Immature natural killer cell (primary cell): ENCODE measurements at regions not wholly inside any gene's neighbourhood (a gene's known extent, or its start where the extent isn't known, plus 50 kb on each side); places are given as distances from the start of the nearest gene placed in this dataset.

ENCODE experiments used
- DNase-seq, 3 donors: peaks; one replicate each; pipeline ENCODE4 v3.0.0; 2022; ENCODE audit warnings: mixed read lengths in 1 of 3
- H3K27ac Mint-ChIP-seq, 6 donors: one replicate each; pipeline ENCODE4 v1.8.0; 2020; ENCODE audit warnings: mixed read lengths in 6 of 6, mild to moderate bottlenecking in 5 of 6, inconsistent platforms in 4 of 6, moderate library complexity in 3 of 6
- H3K27me3 Mint-ChIP-seq, 3 donors: one replicate each; pipeline ENCODE4 v1.8.0; 2020 to 2021; ENCODE audit warnings: low read depth in 3 of 3, mild to moderate bottlenecking in 3 of 3, mixed read lengths in 3 of 3, moderate library complexity in 3 of 3, inconsistent platforms in 1 of 3
- H3K36me3 Mint-ChIP-seq, 3 donors: one replicate each; pipeline ENCODE4 v1.8.0; 2020; ENCODE audit warnings: mixed read lengths in 3 of 3, inconsistent platforms in 2 of 3, mild to moderate bottlenecking in 2 of 3
- H3K4me1 Mint-ChIP-seq, 2 donors: one replicate each; pipeline ENCODE4 v1.8.0; 2020; ENCODE audit warnings: inconsistent platforms in 2 of 2, mild to moderate bottlenecking in 2 of 2, mixed read lengths in 2 of 2, moderate library complexity in 1 of 2
- H3K4me3 Mint-ChIP-seq, 5 donors: one replicate each; pipeline ENCODE4 v1.8.0; 2020; ENCODE audit warnings: mild to moderate bottlenecking in 5 of 5, mixed read lengths in 5 of 5, inconsistent platforms in 3 of 5, moderate library complexity in 3 of 5
- H3K9me3 Mint-ChIP-seq, 6 donors: one replicate each; pipeline ENCODE4 v1.8.0; 2020; ENCODE audit warnings: mild to moderate bottlenecking in 6 of 6, mixed read lengths in 6 of 6, inconsistent platforms in 4 of 6, moderate library complexity in 3 of 6

DNA sequence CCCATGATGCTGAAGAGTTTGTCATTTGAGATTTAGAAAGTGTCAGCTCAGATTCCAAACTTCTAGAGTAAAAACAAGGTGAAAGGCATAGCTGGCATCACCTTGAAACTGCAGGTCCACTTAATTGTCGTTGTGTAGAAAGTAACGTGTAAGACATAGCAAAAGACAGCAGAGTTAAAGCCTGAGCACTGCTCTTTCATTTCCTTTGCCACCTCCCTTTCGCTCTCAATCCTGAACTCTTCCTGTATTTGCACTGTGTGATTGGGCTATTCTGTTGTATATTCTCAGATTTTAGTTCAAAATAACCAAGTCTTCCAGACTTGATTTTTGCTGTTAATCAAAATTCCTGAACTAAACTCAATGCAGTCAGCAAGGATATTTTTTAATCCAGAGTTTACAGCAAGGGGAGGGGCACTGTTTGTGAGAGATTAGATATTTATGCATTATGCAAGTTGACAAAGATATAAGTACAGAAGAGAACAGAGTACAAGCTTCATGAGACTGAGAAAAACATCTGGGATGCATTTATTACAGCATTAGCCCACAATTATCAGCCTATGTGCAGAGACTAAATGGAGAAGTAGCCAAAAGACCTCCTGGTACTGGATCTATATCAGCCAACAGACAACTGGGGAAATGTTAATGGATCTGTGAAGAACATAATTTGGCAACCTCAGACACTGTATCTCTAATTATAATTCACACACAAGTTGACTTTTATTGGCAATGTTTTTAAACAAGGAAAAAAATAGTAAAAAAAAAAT lies 328.6 kb downstream of the SUCLA2 start:
- Mint-ChIP-seq H3K9me3 (peaks cover 0 to 3% (median 0%) of the 10 kb centered on the region in 6 donors), H3K36me3 (no peaks in the 10 kb centered on the region), H3K27me3 (no peaks in the 10 kb centered on the region), H3K4me1 (no peaks in the 10 kb centered on the region), H3K27ac (no peak overlapping the region), H3K4me3 (no peak overlapping the region)
- DNase-seq: no peak

DNA sequence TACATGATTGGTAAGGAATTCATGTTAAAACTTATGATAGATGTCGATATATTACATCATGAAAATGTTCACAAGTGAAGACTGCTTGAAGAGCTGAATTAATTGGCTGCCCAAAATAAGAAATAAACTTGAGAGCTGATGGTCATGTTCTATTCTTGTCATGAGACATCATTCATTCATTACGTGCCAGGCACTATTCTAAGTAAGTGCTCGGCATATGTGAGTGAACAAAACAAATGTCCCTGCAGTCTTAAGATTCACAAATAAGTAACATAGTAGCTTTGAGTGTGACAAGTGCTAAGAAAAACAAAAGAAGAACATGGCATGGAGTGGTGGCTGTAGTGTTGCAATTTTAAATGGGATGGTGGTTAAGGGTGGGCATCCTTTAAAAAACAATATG lies 329.3 kb downstream of the SUCLA2 start:
- no peaks in the 10 kb centered on the region for H3K27me3 Mint-ChIP-seq
- H3K4me3 Mint-ChIP-seq: no peak overlapping the region
- H3K4me1 Mint-ChIP-seq: no peaks in the 10 kb centered on the region
- no peaks in the 10 kb centered on the region for H3K36me3 Mint-ChIP-seq
- H3K9me3 Mint-ChIP-seq: peaks cover 0 to 3% (median 0%) of the 10 kb centered on the region in 6 donors
- H3K27ac Mint-ChIP-seq: no peak overlapping the region
- DNase-seq: no peak

DNA sequence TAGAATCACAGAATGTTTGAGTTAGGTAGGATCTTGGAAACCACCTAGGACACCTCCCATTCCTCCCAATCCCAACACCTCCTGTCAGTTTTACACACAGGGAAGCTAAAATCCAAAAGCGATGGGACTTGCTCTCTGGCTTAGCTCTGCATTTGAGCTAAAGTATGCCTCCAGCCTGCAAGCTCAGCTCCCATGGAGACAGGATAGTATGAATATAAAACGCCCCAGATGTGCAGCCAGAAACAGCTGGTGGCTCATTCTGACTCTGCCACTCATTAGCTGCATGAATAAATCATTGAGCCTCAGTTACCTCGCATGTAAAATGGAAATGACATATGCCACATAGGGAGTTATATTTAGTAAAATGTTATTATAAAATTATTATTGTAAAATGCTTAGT lies 336.0 kb downstream of the SUCLA2 start:
- H3K27ac Mint-ChIP-seq: no peak overlapping the region
- H3K27me3 Mint-ChIP-seq: peaks cover 0 to 1% (median 0%) of the 10 kb centered on the region in 3 donors
- no peak for DNase-seq
- H3K4me3 Mint-ChIP-seq: no peak overlapping the region
- no peaks in the 10 kb centered on the region for H3K4me1 Mint-ChIP-seq
- H3K36me3 Mint-ChIP-seq: no peaks in the 10 kb centered on the region
- peaks cover 0 to 3% (median 1%) of the 10 kb centered on the region in 6 donors for H3K9me3 Mint-ChIP-seq

DNA sequence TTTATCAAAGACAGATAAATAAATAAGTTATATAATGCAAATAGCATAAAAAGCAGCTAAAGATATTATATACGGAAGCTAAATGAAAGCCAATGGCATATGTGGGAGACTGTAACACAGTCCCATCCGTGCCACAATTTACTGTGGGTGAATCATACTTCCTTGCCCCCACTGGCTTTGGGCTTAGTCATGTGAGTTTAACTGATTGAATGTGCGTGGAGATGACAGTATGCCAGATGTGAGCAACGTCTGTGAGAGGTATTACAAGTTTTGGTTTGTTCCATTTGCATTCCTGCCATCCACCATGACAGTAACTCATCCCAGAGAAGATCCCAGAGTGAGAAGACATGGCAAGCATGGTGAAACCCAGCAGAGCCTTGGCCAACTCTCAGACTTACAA lies 340.0 kb downstream of the SUCLA2 start:
- H3K4me3 Mint-ChIP-seq: no peak overlapping the region
- H3K4me1 Mint-ChIP-seq: no peaks in the 10 kb centered on the region
- H3K9me3 Mint-ChIP-seq: peaks cover 0 to 2% (median 0%) of the 10 kb centered on the region in 6 donors
- no peaks in the 10 kb centered on the region for H3K36me3 Mint-ChIP-seq
- DNase-seq: no peak
- H3K27ac Mint-ChIP-seq: no peak overlapping the region
- H3K27me3 Mint-ChIP-seq: peaks cover 0 to 4% (median 1%) of the 10 kb centered on the region in 3 donors

DNA sequence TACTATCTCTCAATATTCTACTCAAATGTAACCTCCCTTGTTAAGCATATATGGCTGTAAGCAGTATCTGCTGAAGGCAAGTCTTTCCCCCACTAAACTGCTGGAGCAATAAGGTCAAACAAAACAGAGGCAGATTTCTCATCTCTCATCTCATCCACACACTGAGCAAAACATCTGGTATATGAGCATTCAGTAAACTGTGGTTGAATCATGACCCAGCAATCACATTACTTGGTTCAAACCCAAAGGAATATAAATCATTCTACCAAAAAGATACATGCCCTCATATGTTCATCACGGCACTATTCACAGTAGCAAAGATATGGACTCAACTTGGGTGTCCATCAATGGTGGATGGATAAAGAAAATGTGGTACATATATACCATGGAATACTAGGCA lies 344.4 kb downstream of the SUCLA2 start:
- Mint-ChIP-seq H3K27ac (no peak overlapping the region), H3K4me3 (no peak overlapping the region), H3K9me3 (peaks cover 0 to 5% (median under 1%) of the 10 kb centered on the region in 6 donors), H3K36me3 (no peaks in the 10 kb centered on the region), H3K27me3 (peaks cover 0 to 8% (median 0%) of the 10 kb centered on the region in 3 donors), H3K4me1 (no peaks in the 10 kb centered on the region)
- DNase-seq: no peak

DNA sequence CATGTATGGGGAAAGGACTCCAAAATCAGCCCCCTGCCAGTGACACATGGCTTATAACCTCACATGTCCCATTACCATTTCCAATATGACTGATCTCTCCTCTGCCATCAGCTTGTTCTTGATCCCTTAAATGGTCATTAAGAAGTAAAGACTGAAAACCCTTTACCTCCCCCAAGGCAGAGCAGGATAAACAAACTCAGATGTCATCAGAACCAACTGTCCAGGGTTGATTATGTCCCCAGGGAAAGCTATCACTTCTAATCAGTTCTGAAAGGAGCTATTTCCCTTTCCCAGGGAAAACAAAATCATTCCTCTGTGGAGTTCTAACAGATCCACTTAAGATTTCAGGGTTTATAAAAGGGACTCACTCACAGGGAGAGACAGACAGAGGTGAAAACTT lies 350.9 kb downstream of the SUCLA2 start:
- Mint-ChIP-seq H3K27me3 (peaks cover 0 to 6% (median 0%) of the 10 kb centered on the region in 3 donors), H3K27ac (no peak overlapping the region), H3K36me3 (no peaks in the 10 kb centered on the region), H3K9me3 (peaks cover 0 to 4% (median 1%) of the 10 kb centered on the region in 6 donors), H3K4me1 (no peaks in the 10 kb centered on the region), H3K4me3 (no peak overlapping the region)
- no peak for DNase-seq

DNA sequence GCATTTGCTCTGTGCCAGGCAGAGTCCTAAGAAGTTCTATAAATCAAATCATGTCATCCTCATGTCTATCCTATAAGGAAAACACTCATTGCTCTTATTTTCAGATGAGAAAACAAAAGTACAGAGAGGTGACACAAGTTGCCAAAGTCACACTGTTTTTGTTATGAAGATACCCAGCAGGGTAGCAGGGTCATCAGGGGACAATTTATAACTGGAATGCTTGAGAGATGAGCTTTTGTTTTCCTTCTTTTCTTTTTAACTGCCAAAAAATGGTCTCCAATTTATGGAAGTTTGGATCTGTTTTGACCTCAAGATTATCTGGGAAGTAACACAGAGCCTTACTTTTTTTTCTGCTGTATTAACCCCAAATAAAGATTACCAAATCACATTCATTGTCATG lies 354.1 kb downstream of the SUCLA2 start:
- Mint-ChIP-seq H3K36me3 (no peaks in the 10 kb centered on the region), H3K27me3 (peaks cover 0 to 3% (median 0%) of the 10 kb centered on the region in 3 donors), H3K27ac (no peak overlapping the region), H3K9me3 (peaks cover 0 to 3% (median under 1%) of the 10 kb centered on the region in 6 donors), H3K4me1 (no peaks in the 10 kb centered on the region), H3K4me3 (no peak overlapping the region)
- DNase-seq: no peak

DNA sequence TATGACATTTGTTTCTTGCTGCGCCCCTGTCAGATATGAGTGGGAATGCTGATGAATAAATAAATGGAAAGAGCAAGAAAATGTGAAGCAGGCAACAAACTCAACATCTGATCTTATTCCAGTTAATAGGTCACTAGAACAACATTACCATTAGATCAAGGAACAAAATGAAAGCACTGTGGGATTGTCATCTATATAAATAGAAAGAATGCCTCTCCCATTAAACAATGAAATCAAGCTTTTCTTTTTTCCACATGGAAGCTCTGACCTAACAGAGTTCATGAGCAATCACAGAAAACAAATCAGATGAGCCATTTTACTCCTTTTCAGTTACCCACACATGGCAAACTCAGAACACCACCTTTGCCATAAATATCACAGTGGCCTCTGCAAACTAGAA lies 354.8 kb downstream of the SUCLA2 start:
- peaks cover 0 to 3% (median 0%) of the 10 kb centered on the region in 3 donors for H3K27me3 Mint-ChIP-seq
- H3K36me3 Mint-ChIP-seq: no peaks in the 10 kb centered on the region
- H3K4me3 Mint-ChIP-seq: no peak overlapping the region
- H3K27ac Mint-ChIP-seq: no peak overlapping the region
- no peak for DNase-seq
- peaks cover 0 to 2% (median 0%) of the 10 kb centered on the region in 6 donors for H3K9me3 Mint-ChIP-seq
- H3K4me1 Mint-ChIP-seq: no peaks in the 10 kb centered on the region

DNA sequence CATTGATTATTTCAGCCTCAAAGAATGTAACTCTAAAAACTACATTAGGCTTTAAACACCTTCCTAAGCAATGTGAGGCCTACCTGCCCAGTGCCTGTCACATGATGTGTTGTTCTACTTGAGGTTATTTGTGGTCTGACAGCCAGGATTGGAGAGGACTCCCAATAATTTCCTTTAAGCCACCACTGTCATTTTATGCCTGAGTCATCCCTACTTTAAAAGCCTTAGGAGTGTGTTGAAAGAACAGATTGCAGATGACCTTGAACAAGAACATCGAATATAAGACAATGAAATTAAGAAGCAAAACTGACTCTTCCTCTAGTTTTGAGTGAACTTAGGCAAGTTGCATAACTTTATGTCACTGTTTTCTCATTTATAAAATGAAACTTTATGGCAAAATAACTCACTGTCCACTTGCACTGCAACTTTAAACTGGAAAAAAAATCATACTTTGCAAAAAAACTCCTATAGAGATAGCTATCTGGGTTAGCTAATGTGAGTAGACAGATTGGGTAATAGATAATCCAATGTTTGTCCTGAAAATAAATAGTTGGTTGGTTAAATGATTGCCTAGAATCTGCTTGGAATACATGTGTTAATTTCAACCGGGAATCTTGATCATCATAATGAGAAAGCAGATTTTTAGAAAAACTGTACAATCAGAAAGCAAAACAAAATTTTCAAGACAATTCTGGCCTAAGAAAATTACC lies 361.2 kb downstream of the SUCLA2 start:
- Mint-ChIP-seq H3K9me3 (peaks cover 4 to 11% (median 10%) of the 10 kb centered on the region in 6 donors), H3K4me3 (no peak overlapping the region), H3K36me3 (no peaks in the 10 kb centered on the region), H3K4me1 (no peaks in the 10 kb centered on the region), H3K27ac (no peak overlapping the region), H3K27me3 (peaks cover 0 to 4% (median 0%) of the 10 kb centered on the region in 3 donors)
- no peak for DNase-seq

DNA sequence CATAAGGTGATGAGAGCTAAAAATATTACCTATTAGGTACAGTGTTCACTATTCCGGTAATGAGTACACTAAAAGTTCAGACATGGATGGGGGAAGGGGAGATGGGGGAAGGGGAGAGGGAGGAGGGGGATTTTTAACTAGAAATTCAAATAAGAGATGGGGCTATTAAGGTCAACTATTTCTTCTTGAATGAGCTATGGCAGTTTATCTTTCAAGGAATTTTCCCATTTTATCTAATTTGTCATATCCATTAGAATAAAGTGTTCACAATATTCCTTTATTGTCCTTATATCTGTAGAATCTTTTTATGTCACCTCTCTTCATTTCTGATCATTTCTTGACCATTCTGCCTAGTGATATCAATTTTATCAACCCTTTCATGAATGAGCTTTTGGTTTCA lies 362.4 kb downstream of the SUCLA2 start:
- Mint-ChIP-seq H3K36me3 (no peaks in the 10 kb centered on the region), H3K27me3 (peaks cover 0 to 4% (median 0%) of the 10 kb centered on the region in 3 donors), H3K4me3 (no peak overlapping the region), H3K4me1 (no peaks in the 10 kb centered on the region), H3K9me3 (peaks cover 7 to 17% (median 13%) of the 10 kb centered on the region in 6 donors), H3K27ac (no peak overlapping the region)
- no peak for DNase-seq

DNA sequence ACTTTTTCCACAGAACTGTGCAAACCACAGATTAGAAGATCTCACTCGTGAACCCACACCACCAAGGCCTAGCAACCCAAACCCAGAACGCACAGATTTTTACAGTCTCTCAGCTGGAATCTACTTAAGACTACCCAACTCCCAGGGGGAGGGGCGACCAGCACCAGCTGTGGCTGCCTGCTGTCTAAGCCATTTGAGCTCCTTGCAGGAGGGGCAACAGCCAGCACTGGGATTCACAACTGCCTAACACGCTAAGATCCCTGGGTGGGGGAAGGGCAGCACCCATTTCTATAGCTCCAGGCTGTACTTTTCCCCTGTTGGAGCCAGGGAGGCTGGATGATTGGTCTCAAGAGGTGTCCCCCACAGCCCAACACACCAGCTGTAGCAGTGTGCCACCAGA lies 368.8 kb downstream of the SUCLA2 start:
- Mint-ChIP-seq H3K27me3 (peaks cover 1 to 3% (median 3%) of the 10 kb centered on the region in 3 donors), H3K36me3 (no peaks in the 10 kb centered on the region), H3K4me1 (no peaks in the 10 kb centered on the region), H3K4me3 (no peak overlapping the region), H3K9me3 (peaks cover 7 to 33% (median 17%) of the 10 kb centered on the region in 6 donors), H3K27ac (no peak overlapping the region)
- no peak for DNase-seq

DNA sequence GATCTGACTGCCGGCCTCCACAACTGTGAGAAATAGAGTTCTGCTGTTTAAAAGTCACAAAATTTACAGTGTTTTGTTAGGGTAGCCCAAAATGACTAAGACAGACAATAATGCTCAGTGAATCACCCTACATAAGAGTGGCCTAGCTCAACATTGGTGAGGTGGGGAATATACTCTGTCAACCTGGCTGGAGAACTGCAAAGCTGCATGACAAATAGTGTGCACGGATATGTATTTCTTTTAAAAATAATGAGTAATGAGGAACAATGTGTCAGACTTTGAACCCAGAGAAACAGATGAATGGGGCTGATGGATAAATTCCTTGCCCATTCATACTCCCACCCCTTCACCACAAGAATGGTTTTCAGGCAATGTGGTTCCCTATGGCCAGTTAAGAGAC lies 372.4 kb downstream of the SUCLA2 start:
- H3K27ac Mint-ChIP-seq: no peak overlapping the region
- no peak overlapping the region for H3K4me3 Mint-ChIP-seq
- DNase-seq: no peak
- no peaks in the 10 kb centered on the region for H3K4me1 Mint-ChIP-seq
- H3K27me3 Mint-ChIP-seq: peaks cover 0 to 5% (median 3%) of the 10 kb centered on the region in 3 donors
- H3K36me3 Mint-ChIP-seq: no peaks in the 10 kb centered on the region
- peaks cover 0 to 16% (median 7%) of the 10 kb centered on the region in 6 donors for H3K9me3 Mint-ChIP-seq

DNA sequence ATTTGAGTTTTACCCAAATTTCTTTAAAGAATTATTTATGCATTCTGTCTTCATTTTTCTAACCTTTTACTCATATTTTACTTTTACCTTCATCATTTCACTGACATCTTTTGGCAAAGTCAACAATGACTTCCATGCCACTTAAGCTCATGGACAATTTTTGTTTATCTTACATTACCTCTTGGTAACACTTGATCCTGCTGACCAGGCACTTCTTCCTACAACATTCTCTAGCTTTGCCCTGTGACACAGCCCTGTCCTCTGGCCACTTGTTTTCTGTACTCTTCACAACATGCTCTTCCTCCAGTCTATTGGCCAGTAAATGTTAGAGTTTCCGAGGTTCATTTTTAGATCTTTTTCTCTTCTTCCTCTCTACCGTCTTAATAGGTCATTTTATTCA lies 377.2 kb downstream of the SUCLA2 start:
- H3K9me3 Mint-ChIP-seq: peaks cover 0 to 7% (median 2%) of the 10 kb centered on the region in 6 donors
- H3K4me1 Mint-ChIP-seq: no peaks in the 10 kb centered on the region
- H3K36me3 Mint-ChIP-seq: no peaks in the 10 kb centered on the region
- H3K27me3 Mint-ChIP-seq: peaks cover 0 to 3% (median 2%) of the 10 kb centered on the region in 3 donors
- no peak overlapping the region for H3K27ac Mint-ChIP-seq
- DNase-seq: no peak
- no peak overlapping the region for H3K4me3 Mint-ChIP-seq

DNA sequence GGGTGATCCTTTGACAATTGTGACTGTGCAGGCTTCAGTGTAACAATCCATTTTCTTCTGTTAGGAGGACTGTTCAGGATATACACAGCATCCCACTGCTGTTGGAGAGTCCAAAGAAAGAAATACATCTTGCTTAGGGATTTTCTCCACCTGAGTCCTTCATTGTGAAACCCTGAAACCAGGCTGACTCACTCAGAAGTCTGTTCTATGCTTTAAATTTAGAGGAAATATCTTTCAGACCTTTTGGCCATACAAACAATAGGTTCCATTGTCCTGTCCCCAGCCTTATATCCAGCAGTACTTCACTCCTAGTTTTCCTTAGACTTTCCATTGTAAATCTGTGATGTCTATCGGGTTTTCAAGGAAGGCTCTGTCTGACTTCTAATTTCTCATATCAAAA lies 379.1 kb downstream of the SUCLA2 start:
- no peaks in the 10 kb centered on the region for H3K4me1 Mint-ChIP-seq

More for the DNA sequence above, 379.1 kb downstream of the SUCLA2 start:
- H3K4me3 Mint-ChIP-seq: no peak overlapping the region
- no peak for DNase-seq
- peaks cover 0 to 10% (median 2%) of the 10 kb centered on the region in 6 donors for H3K9me3 Mint-ChIP-seq
- no peaks in the 10 kb centered on the region for H3K36me3 Mint-ChIP-seq
- H3K27me3 Mint-ChIP-seq: peaks cover 0 to 2% (median 2%) of the 10 kb centered on the region in 3 donors
- H3K27ac Mint-ChIP-seq: no peak overlapping the region
